Kidney epithelial cell (primary cell): ENCODE measurements at regions not wholly inside any gene's neighbourhood (a gene's known extent, or its start where the extent isn't known, plus 50 kb on each side); places are given as distances from the start of the nearest gene placed in this dataset.

ENCODE experiments used
- DNase-seq: peaks from one replicate; pipeline ENCODE4 v3.0.0-alpha.2; 2010; ENCODE audit warnings: low read depth
- H3K27me3 ChIP-seq: 2 replicates; pipeline ENCODE4 v1.6.0; 2011; ENCODE audit warnings: low read length; ENCODE audit not compliant: control insufficient read depth, insufficient read depth
- H3K36me3 ChIP-seq: 2 replicates; pipeline ENCODE4 v1.5.1; 2011; ENCODE audit warnings: low read length; ENCODE audit not compliant: control insufficient read depth, insufficient read depth
- H3K4me3 ChIP-seq: 2 replicates; pipeline ENCODE4 v1.5.1; 2011; ENCODE audit warnings: low read depth, mild to moderate bottlenecking, control low read depth, low read length
- TF ChIP-seq, protein P1 (sequence below): IDR thresholded peaks from 2 replicates; pipeline ENCODE4 v1.5.1; 2011; ENCODE audit warnings: mild to moderate bottlenecking, moderate library complexity, low read length, control low read depth, inconsistent platforms; ENCODE audit not compliant: insufficient read depth, poor library complexity, severe bottlenecking

DNA sequence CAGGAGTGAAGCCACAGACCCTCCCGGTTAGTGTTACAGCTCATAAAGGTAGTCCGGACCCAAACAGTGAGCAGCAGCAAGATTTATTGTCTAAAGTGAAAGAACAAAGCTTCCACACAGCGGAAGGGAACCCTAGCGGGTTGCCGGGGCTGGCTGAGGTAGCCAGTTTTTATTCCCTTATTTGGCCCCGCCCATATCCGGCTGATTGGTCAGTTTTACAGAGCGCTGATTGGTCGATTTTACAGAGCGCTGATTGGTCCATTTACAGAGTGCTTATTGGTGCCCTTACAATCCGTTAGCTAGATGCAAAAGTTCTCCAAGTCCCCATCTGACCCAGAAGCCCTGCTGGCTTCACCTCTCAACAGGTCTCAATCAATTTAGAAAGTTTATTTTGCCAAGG lies 126.0 kb upstream of the RFC3 start:
- Histone ChIP-seq H3K4me3 (no peak overlapping the region), H3K36me3 (no peaks in the 10 kb centered on the region), H3K27me3 (no peaks in the 10 kb centered on the region)
- no peak for DNase-seq
- TF ChIP-seq, protein P1, sequence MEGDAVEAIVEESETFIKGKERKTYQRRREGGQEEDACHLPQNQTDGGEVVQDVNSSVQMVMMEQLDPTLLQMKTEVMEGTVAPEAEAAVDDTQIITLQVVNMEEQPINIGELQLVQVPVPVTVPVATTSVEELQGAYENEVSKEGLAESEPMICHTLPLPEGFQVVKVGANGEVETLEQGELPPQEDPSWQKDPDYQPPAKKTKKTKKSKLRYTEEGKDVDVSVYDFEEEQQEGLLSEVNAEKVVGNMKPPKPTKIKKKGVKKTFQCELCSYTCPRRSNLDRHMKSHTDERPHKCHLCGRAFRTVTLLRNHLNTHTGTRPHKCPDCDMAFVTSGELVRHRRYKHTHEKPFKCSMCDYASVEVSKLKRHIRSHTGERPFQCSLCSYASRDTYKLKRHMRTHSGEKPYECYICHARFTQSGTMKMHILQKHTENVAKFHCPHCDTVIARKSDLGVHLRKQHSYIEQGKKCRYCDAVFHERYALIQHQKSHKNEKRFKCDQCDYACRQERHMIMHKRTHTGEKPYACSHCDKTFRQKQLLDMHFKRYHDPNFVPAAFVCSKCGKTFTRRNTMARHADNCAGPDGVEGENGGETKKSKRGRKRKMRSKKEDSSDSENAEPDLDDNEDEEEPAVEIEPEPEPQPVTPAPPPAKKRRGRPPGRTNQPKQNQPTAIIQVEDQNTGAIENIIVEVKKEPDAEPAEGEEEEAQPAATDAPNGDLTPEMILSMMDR, result no peak

DNA sequence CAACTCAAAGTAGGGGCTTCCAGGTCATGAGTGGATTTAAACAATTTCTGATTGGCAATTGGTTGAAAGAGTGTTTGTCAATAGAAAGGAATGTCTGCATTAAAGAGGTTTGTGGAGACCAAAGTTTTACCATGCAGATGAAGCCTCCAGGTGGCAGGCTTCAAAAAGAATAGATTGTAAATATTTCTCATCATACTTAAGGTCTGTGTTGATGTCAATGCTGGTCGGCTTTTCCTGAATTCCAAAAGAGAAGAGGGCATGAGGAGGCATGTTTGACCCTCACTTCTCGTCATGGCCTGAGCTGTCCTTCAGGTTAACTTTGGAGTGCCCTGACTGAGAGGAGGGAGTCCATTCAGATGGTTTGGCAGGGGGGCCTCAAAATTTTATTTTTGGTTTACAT lies 125.4 kb upstream of the RFC3 start:
- TF ChIP-seq, protein P1, result no peak
- Histone ChIP-seq H3K36me3 (no peaks in the 10 kb centered on the region), H3K27me3 (no peaks in the 10 kb centered on the region), H3K4me3 (no peak overlapping the region)
- no peak for DNase-seq

DNA sequence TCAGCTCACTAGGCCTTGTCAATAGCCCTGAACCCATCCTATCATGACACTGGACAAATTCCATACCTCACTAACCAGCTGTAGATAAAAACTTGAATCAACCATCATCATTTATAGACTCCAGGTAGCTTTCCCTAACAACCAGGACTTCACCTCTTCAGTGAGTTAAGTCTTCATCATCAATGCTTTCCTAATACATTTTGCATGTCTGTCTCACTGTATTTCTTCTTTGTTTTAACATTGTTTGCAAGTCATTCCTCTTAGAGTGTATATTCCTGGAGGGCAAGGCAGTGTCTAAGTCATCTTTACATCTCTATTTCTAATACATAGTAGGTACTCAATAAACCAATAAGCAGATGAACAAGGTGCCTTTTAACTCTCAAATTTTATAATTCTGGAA lies 123.4 kb upstream of the RFC3 start:
- Histone ChIP-seq H3K4me3 (no peak overlapping the region), H3K36me3 (no peaks in the 10 kb centered on the region), H3K27me3 (no peaks in the 10 kb centered on the region)
- TF ChIP-seq, protein P1, result no peak
- DNase-seq, result no peak

DNA sequence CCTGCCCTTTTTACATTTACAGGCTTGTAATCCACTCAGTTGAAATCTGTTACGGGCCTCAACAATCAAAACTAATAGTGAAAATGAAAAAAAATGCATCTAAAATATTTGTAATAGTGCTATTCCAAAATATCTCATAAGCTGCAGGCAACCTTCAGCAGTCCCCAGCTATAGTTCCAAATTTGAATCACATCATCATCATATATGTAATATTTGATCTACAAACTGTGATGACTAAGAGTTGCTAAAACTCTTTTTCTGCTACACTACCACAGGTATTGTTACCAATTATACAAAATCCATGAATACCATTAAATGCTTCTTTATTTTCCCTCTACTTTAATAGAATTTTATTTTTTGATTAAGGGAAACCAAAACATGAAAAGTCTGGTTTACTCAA lies 121.4 kb upstream of the RFC3 start:
- no peak for DNase-seq
- H3K4me3 ChIP-seq, result no peak overlapping the region
- no peaks in the 10 kb centered on the region for H3K36me3 ChIP-seq
- no peaks in the 10 kb centered on the region for H3K27me3 ChIP-seq
- TF ChIP-seq, protein P1, result no peak

DNA sequence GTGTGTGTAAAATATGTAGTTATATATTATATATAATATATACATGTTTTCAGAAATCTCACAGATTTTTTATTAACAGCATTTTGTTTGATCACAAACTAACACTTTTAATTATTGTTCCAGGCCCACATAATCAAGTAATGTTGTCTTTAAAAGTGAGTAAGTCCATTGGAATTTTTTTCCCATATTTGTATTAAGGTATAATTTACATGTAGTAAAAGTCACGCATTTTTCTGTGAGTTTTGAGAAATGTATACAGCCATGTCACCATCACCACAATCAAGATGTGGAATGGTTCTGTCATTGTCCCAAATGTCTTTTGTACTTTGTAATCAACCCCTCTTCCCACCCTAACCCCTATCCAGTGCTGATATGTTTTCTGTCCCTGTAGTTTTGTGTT lies 120.0 kb upstream of the RFC3 start:
- no peaks in the 10 kb centered on the region for H3K27me3 ChIP-seq

DNA sequence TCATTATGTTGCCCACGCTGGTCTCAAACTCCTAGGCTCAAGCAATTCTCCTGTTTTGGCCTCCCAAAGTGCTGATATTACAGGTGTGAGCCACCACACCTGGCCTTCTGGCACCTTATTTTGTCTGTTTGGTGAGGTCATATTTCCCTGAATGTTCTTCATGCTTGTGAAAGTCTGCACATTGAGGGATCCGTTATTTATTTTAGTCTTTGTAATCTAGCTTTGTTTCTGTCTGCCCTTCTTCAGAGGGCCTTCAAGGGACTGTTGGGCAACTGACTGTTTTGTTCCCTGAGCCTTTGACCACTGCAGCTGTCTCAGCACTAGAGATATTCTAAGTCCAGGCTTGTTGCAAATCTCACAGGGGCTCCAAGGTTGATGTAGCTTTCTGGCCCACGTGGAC lies 110.5 kb upstream of the RFC3 start:
- H3K27me3 ChIP-seq, result no peaks in the 10 kb centered on the region
- no peak for DNase-seq
- H3K4me3 ChIP-seq, result no peak overlapping the region
- no peaks in the 10 kb centered on the region for H3K36me3 ChIP-seq
- TF ChIP-seq, protein P1, result no peak

More for the DNA sequence above, 120.0 kb upstream of the RFC3 start:
- TF ChIP-seq, protein P1, result no peak
- H3K4me3 ChIP-seq, result no peak overlapping the region
- H3K36me3 ChIP-seq, result no peaks in the 10 kb centered on the region
- no peak for DNase-seq
